Body of pancreas (tissue), 4 donors: ENCODE measurements at regions not wholly inside any gene's neighbourhood (a gene's known extent, or its start where the extent isn't known, plus 50 kb on each side); places are given as distances from the start of the nearest gene placed in this dataset.

Experiments
- ATAC-seq: fragments of 150-250 bp; one replicate; pipeline ENCODE4 v1.9.1; 2016
- DNase-seq, 4 donors: peaks; one replicate each; pipeline ENCODE4 v3.0.0-alpha.2; 2019
- H3K27ac ChIP-seq, 4 donors: fragments of 200-600 bp; sonication (generic); 1 replicate in 3 of 4; 2 replicates in 1 of 4; pipeline versions ENCODE4 v1.5.1 to v1.6.1; 2016 to 2019; ENCODE audit warnings: mild to moderate bottlenecking in 1 of 4, mixed read lengths in 1 of 4, moderate library complexity in 1 of 4
- H3K27me3 ChIP-seq, 2 donors: fragments of 200-600 bp; sonication (generic); one replicate each; pipeline ENCODE4 v1.6.0; 2016; ENCODE audit warnings: mild to moderate bottlenecking in 1 of 2
- H3K36me3 ChIP-seq, 2 donors: fragments of 200-600 bp; sonication (generic); replicated peaks in 1 of 2; 2 replicates each; pipeline ENCODE4 v1.5.1; 2016; ENCODE audit warnings: low read depth in 2 of 2; ENCODE audit not compliant: insufficient read depth in 1 of 2
- H3K4me1 ChIP-seq: fragments of 200-600 bp; sonication (generic); one replicate; pipeline ENCODE4 v1.6.0; 2016
- H3K4me3 ChIP-seq, 2 donors: fragments of 200-600 bp; sonication (generic); 1 replicate in 1 of 2; 2 replicates in 1 of 2; pipeline ENCODE4 v1.5.1; 2016 to 2019
- H3K9me3 ChIP-seq, 3 donors: fragments of 200-600 bp; sonication (generic); 1 replicate in 2 of 3; 2 replicates in 1 of 3; pipeline ENCODE4 v1.5.1; 2016
- POLR2A ChIP-seq, 3 donors: fragments of 450-650 bp; IDR thresholded peaks; one replicate each; pipeline ENCODE4 v1.6.1; 2016; ENCODE audit warnings: antibody characterized with exemption in 3 of 3, mild to moderate bottlenecking in 2 of 3
- WGBS, 2 donors: methylation state at CpG; one replicate each; pipeline ENCODE4 v1.1.5; 2017; 5-methylcytosine and 5-hydroxymethylcytosine counted together
- intact Hi-C: fragments of 100-400 bp; cut with DNase I; formaldehyde crosslinking; loops from one replicate; pipeline ENCODE4 v1.15.1; 2023
- TF ChIP-seq, protein P1 (sequence below), 7 experiments: fragments of 450-650 bp in 4 of 7; fragments of 200-600 bp in 3 of 7; sonication (generic) in 3 of 7; IDR thresholded peaks; one replicate each; pipeline ENCODE4 v1.5.1; 2016 to 2019; ENCODE audit warnings: antibody characterized with exemption in 7 of 7

DNA sequence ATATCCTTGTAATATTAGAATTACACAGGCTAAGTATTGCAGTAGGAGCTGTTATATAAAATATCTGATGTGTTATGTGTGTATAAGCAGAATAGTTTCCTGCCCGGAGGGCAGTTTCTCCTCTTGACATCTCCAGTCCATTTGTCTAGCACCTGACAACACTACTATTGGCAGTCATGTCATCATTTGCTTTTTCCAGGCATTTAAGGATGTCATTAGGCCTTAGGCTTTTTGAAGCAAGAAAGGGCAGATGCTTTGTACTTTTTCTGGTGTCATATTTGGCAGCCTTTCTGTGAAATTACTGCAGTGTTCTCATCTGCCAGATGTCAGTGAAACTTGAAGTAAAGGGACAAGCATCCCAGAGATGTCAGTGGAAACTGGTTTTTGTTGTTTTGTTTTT is 2017.6 kb upstream of the IGFBP7 start:
- 50 to 73% methylated on average over 1 of the region's 1 CpG for WGBS, 2 donors

GRCh38 chr4:59135248-59135985 is 2025.2 kb upstream of the IGFBP7 start:
- Histone ChIP-seq H3K27ac (no peak overlapping the region), H3K36me3 (no peaks in the 10 kb centered on the region), H3K27me3 (no peaks in the 10 kb centered on the region), H3K4me3 (no peak overlapping the region), H3K4me1 (no peaks in the 10 kb centered on the region), H3K9me3 (no peaks in the 10 kb centered on the region)
- DNase-seq: no peak
- no peak for TF ChIP-seq POLR2A (IDR thresholded peaks at IDR 0.05)
- TF ChIP-seq, protein P1, sequence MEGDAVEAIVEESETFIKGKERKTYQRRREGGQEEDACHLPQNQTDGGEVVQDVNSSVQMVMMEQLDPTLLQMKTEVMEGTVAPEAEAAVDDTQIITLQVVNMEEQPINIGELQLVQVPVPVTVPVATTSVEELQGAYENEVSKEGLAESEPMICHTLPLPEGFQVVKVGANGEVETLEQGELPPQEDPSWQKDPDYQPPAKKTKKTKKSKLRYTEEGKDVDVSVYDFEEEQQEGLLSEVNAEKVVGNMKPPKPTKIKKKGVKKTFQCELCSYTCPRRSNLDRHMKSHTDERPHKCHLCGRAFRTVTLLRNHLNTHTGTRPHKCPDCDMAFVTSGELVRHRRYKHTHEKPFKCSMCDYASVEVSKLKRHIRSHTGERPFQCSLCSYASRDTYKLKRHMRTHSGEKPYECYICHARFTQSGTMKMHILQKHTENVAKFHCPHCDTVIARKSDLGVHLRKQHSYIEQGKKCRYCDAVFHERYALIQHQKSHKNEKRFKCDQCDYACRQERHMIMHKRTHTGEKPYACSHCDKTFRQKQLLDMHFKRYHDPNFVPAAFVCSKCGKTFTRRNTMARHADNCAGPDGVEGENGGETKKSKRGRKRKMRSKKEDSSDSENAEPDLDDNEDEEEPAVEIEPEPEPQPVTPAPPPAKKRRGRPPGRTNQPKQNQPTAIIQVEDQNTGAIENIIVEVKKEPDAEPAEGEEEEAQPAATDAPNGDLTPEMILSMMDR (IDR thresholded peaks at IDR 0.05): no peak
- intact Hi-C loops: no loop called here
- 81 to 85% methylated on average over 1 of the region's 1 CpG for WGBS, 2 donors
- no peak for ATAC-seq

More for the DNA sequence above, 2017.6 kb upstream of the IGFBP7 start:
- Histone ChIP-seq H3K9me3 (no peaks in the 10 kb centered on the region), H3K4me3 (no peak overlapping the region), H3K4me1 (no peaks in the 10 kb centered on the region), H3K27ac (no peak overlapping the region), H3K27me3 (no peaks in the 10 kb centered on the region), H3K36me3 (no peaks in the 10 kb centered on the region)
- intact Hi-C loops: no loop called here
- DNase-seq (no peak), ATAC-seq (no peak)
- TF ChIP-seq, protein P1 (IDR thresholded peaks at IDR 0.05): no peak
- no peak for TF ChIP-seq POLR2A (IDR thresholded peaks at IDR 0.05)

- Histone ChIP-seq H3K36me3 (no peaks in the 10 kb centered on the region), H3K27ac (no peak overlapping the region), H3K4me3 (no peak overlapping the region), H3K9me3 (no peaks in the 10 kb centered on the region), H3K27me3 (no peaks in the 10 kb centered on the region), H3K4me1 (no peaks in the 10 kb centered on the region)
- TF ChIP-seq POLR2A (IDR thresholded peaks at IDR 0.05): no peak
- TF ChIP-seq, protein P1 (IDR thresholded peaks at IDR 0.05): no peak
- 75 to 77% methylated on average over 6 of the region's 6 CpGs for WGBS, 2 donors
- DNase-seq (no peak), ATAC-seq (no peak)
- intact Hi-C loops: loop anchor here (10.0 kb wide), 1 partner anchor 706 kb away; no protein-coding TSS in a partner anchor
Observed at GRCh38 chr4:59161249-59161648, 2038.9 kb upstream of the ADGRL3 start.

DNA sequence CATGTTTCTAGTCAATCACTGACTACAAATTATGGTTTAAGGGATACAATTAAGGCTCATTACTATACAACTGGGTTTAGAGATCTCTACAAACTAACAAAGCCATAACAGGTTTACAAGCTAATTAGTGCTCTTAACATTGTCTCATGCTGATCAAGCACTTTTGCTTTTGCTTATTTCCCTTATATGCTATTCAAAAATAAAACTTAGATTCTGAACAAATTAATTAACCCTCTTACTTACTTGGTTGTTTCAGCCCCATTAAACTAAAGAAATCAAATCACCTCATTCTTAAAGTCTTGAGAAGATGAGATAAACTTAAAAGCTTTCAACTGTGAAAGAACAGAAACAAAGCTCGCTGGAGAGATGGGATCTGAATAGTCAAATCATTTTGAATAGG is 2024.5 kb upstream of the ADGRL3 start:
- no peaks in the 10 kb centered on the region for H3K27me3 ChIP-seq
- H3K27ac ChIP-seq: no peak overlapping the region
- no peaks in the 10 kb centered on the region for H3K36me3 ChIP-seq
- H3K4me1 ChIP-seq: no peaks in the 10 kb centered on the region
- DNase-seq (no peak), ATAC-seq (no peak)
- intact Hi-C loops: no loop called here
- WGBS, 2 donors: 19 to 51% methylated on average over 1 of the region's 1 CpG
- no peak for TF ChIP-seq POLR2A (IDR thresholded peaks at IDR 0.05)
- TF ChIP-seq, protein P1 (IDR thresholded peaks at IDR 0.05): no peak
- H3K9me3 ChIP-seq: no peaks in the 10 kb centered on the region
- no peak overlapping the region for H3K4me3 ChIP-seq

GRCh38 chr4:59179372-59179771 is 2020.8 kb upstream of the ADGRL3 start:
- ATAC-seq (no peak), DNase-seq (no peak)
- no peak overlapping the region for H3K27ac ChIP-seq
- H3K4me3 ChIP-seq: no peak overlapping the region
- no peaks in the 10 kb centered on the region for H3K4me1 ChIP-seq
- no peaks in the 10 kb centered on the region for H3K9me3 ChIP-seq
- TF ChIP-seq POLR2A (IDR thresholded peaks at IDR 0.05): no peak
- TF ChIP-seq, protein P1 (IDR thresholded peaks at IDR 0.05): no peak
- H3K27me3 ChIP-seq: no peaks in the 10 kb centered on the region
- no peaks in the 10 kb centered on the region for H3K36me3 ChIP-seq
- intact Hi-C loops: no loop called here
